GM13977 (cell line): ENCODE measurements at regions not wholly inside any gene's neighbourhood (a gene's known extent, or its start where the extent isn't known, plus 50 kb on each side); places are given as distances from the start of the nearest gene placed in this dataset.

Experiments used
- DNase-seq: peaks from one replicate; pipeline ENCODE4 v3.0.0; 2012; ENCODE audit warnings: low spot score
- CTCF ChIP-seq: IDR thresholded peaks from 2 replicates; pipeline ENCODE4 v1.5.1; 2012; ENCODE audit warnings: mild to moderate bottlenecking, control low read depth; ENCODE audit not compliant: insufficient read depth; ENCODE audit errors: extremely low read depth, missing control alignments
- in situ Hi-C: fragments of 300-500 bp; cut with MboI; formaldehyde crosslinking; loops from one replicate; pipeline ENCODE4 v1.12.0; 2022; ENCODE audit warnings: low sequenced_read_pairs, low pct_unique_long_range_greater_than_20kb, mixed read lengths, inconsistent platforms; ENCODE audit not compliant: unreplicated experiment

- in situ Hi-C loops = no loop called here
- TF ChIP-seq CTCF = no peak
- DNase-seq = no peak
These were observed 535.6 kb upstream of the IL12A start for GRCh38 chr3:159453036-159453435.

DNA sequence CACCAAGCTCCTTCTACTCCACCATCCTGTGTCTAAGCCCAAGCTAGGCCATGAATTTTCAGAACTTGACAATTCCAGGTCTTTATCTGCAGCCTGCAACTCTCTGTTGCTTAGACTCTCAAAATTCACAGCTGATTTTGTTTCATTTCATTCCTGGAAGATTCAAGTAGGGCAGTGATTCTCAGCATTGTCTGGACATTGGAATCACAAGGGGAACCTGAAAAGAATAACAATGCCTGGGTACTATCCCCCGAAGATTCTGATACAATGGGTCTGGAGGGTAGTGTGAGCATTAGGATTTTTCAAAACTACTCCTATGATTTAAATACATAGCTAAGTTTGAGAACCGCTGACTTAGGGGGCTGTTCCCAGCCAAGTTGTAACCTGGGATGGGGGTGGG lies 534.7 kb upstream of the IL12A start:
- TF ChIP-seq CTCF = no peak
- DNase-seq = no peak
- in situ Hi-C loops = no loop called here

- DNase-seq = no peak
- in situ Hi-C loops = no loop called here
- no peak for TF ChIP-seq CTCF
These were observed 532.9 kb upstream of the IL12A start for GRCh38 chr3:159455741-159456181.

DNA sequence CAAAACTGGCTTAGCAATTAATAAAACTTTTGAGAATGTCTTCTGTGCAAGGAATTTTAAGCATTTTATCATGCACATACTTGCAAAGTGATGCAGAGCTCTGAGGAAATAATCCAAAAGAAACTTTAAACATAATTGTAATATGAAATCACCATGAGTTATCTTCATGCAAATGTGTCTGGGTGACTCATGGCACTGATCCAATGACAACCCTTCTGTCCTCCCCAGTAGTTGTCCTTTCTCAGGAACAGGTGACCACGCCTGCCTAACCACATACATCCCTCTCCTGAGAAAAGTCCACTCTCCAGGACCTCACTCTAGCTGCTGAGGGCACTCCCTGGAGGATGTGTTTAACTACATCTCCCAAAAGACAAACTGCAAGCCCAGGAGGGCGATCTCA lies 530.6 kb upstream of the IL12A start:
- no peak for TF ChIP-seq CTCF
- in situ Hi-C loops = no loop called here
- DNase-seq = no peak

- in situ Hi-C loops = no loop called here
- no peak for TF ChIP-seq CTCF
- no peak for DNase-seq
These were observed 529.7 kb upstream of the IL12A start for GRCh38 chr3:159458982-159459381.

- no peak for DNase-seq
- no peak for TF ChIP-seq CTCF
- in situ Hi-C loops = no loop called here
These were observed 516.0 kb upstream of the IL12A start for GRCh38 chr3:159472611-159473010.

GRCh38 chr3:159473206-159473605 lies 515.4 kb upstream of the IL12A start:
- DNase-seq = no peak
- TF ChIP-seq CTCF = no peak
- in situ Hi-C loops = no loop called here
